Right lobe of liver (tissue), 6 donors: ENCODE measurements at regions not wholly inside any gene's neighbourhood (a gene's known extent, or its start where the extent isn't known, plus 50 kb on each side); places are given as distances from the start of the nearest gene placed in this dataset.

Source experiments
- ATAC-seq, 4 donors: fragments of 200-7000 bp; cut with Tn5 transposase; one replicate each; pipeline ENCODE4 v1.9.1; 2020; ENCODE audit warnings: mild to moderate bottlenecking in 4 of 4, moderate library complexity in 4 of 4
- DNase-seq, 3 donors: peaks; one replicate each; pipeline ENCODE4 v3.0.0-alpha.2; 2020
- H3K27ac ChIP-seq, 3 donors: fragments of 200-600 bp; one replicate each; pipeline ENCODE4 v1.8.0; 2022
- H3K27me3 ChIP-seq, 2 donors: fragments of 200-600 bp; one replicate each; pipeline ENCODE4 v1.8.0; 2022
- H3K36me3 ChIP-seq, 4 donors: fragments of 200-600 bp; sonication (generic) in 1 of 4; one replicate each; pipeline versions ENCODE4 v1.5.1 to v1.8.0; 2017 to 2022; ENCODE audit warnings: control low read depth in 1 of 4
- H3K4me1 ChIP-seq, 4 donors: fragments of 200-600 bp; sonication (generic) in 1 of 4; one replicate each; pipeline versions ENCODE4 v1.5.1 to v1.8.0; 2017 to 2022; ENCODE audit warnings: control low read depth in 1 of 4
- H3K4me3 ChIP-seq, 3 donors: fragments of 200-600 bp; one replicate each; pipeline ENCODE4 v1.8.0; 2022
- H3K9me3 ChIP-seq, 4 donors: fragments of 200-600 bp; sonication (generic) in 1 of 4; one replicate each; pipeline versions ENCODE4 v1.5.1 to v1.8.0; 2017 to 2022; ENCODE audit warnings: control low read depth in 1 of 4
- POLR2A ChIP-seq: fragments of 450-650 bp; IDR thresholded peaks from one replicate; pipeline ENCODE4 v1.6.1; 2017; ENCODE audit warnings: antibody characterized with exemption, mild to moderate bottlenecking
- WGBS: methylation state at CpG from one replicate; pipeline ENCODE4 v1.1.6; 2018; ENCODE audit warnings: low coverage, low lambda C conversion rate; ENCODE audit not compliant: insufficient coverage; ENCODE audit errors: missing lambda C conversion rate; 5-methylcytosine and 5-hydroxymethylcytosine counted together
- intact Hi-C, 2 donors: fragments of 100-400 bp; cut with DNase I; formaldehyde crosslinking; loops; one replicate each; pipeline versions ENCODE4 v1.11.2 to v1.14.1; 2022
- TF ChIP-seq, protein P1 (sequence below), 4 donors: fragments of 200-600 bp in 3 of 4; fragments of 450-650 bp in 1 of 4; IDR thresholded peaks; one replicate each; pipeline versions ENCODE4 v1.5.1 to v1.8.0; 2016 to 2022; ENCODE audit warnings: antibody characterized with exemption in 4 of 4, mild to moderate bottlenecking in 2 of 4
- donor health status: DM: no; HTN: yes; CAD: no.
- donor health status: DM: no; HTN: no; CAD: no.
- donor health status: DM: no; HTN: no; CAD: no.
- donor health status: DM: no; HTN: yes; CAD: no.
- donor health status: DM: no; HTN: yes; CAD: no.

DNA sequence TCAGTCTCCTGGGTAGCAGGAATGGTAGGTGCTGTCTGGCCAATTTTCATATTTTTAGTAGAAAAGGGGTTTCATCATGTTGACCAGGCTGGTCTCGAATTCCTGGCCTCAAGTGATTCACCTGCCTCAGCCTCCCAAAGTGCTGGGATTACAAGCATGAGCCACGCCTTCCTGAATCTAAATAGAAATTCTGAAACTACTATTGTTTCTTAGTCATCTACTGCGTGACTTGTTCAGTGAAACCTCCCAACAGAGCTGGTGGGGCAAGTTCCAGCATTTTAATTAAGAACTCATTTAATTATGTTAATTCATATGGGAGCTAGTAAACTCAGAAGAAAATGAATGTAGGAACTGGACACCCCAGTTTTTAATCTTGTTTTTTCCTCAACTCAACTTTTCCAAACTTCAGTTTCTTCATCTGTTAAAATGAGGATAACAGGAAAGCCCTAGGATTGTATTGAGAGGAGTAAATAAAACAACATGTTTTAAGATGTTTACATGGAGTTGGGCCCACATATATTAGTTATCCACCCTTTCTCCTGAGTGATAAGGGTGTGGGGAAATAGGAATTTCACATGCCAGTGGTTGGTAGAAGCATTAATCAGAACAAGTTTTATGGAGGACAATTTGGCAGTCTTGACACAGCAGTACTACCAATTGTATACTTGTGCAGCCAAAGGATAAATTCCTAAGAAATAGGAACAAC lies 335.8 kb upstream of the E2F7 start:
- H3K36me3 ChIP-seq: no peaks in the 10 kb centered on the region
- TF ChIP-seq, protein P1, sequence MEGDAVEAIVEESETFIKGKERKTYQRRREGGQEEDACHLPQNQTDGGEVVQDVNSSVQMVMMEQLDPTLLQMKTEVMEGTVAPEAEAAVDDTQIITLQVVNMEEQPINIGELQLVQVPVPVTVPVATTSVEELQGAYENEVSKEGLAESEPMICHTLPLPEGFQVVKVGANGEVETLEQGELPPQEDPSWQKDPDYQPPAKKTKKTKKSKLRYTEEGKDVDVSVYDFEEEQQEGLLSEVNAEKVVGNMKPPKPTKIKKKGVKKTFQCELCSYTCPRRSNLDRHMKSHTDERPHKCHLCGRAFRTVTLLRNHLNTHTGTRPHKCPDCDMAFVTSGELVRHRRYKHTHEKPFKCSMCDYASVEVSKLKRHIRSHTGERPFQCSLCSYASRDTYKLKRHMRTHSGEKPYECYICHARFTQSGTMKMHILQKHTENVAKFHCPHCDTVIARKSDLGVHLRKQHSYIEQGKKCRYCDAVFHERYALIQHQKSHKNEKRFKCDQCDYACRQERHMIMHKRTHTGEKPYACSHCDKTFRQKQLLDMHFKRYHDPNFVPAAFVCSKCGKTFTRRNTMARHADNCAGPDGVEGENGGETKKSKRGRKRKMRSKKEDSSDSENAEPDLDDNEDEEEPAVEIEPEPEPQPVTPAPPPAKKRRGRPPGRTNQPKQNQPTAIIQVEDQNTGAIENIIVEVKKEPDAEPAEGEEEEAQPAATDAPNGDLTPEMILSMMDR (IDR thresholded peaks at IDR 0.05): no peak
- no peak for TF ChIP-seq POLR2A
- H3K27ac ChIP-seq: no peak overlapping the region
- ATAC-seq (no peak), DNase-seq (no peak)
- no peaks in the 10 kb centered on the region for H3K4me1 ChIP-seq
- intact Hi-C loops: no loop called here
- no peak overlapping the region for H3K4me3 ChIP-seq
- 52% methylated on average over 2 of the region's 3 CpGs for WGBS
- H3K27me3 ChIP-seq: peaks cover 0 to 4% of the 10 kb centered on the region in 2 donors
- H3K9me3 ChIP-seq: no peaks in the 10 kb centered on the region

DNA sequence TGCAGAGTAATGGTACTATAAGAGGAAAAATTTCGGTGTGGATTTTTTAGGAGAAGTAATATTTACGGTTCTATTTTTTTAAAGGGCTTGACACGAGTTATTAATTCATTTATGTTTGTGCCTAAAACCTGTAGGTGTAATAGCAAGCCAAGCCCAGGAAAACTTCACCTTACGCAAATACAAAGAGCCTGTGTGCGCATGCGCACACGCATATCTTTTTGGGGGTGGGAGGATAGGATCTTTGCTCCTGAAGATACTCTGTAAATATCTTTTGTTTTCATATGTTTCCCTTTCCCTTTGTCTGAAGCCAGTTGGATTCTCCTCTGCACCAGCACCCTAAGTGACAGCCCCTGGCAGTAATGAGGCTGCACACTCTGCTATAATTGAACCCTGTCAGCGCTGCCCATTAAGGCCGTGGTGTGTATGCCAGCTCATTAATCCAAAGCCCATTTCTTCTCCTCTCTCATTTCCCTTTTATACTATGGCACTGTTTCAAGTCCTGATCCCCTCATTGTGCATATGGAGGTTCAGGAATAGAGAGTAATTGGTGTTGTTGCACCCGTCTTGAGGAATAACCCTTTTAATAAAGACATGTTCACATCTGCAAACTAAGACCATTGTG lies 327.2 kb upstream of the E2F7 start:
- intact Hi-C loops: no loop called here
- 79% methylated on average over 10 of the region's 10 CpGs for WGBS
- no peaks in the 10 kb centered on the region for H3K9me3 ChIP-seq

DNA sequence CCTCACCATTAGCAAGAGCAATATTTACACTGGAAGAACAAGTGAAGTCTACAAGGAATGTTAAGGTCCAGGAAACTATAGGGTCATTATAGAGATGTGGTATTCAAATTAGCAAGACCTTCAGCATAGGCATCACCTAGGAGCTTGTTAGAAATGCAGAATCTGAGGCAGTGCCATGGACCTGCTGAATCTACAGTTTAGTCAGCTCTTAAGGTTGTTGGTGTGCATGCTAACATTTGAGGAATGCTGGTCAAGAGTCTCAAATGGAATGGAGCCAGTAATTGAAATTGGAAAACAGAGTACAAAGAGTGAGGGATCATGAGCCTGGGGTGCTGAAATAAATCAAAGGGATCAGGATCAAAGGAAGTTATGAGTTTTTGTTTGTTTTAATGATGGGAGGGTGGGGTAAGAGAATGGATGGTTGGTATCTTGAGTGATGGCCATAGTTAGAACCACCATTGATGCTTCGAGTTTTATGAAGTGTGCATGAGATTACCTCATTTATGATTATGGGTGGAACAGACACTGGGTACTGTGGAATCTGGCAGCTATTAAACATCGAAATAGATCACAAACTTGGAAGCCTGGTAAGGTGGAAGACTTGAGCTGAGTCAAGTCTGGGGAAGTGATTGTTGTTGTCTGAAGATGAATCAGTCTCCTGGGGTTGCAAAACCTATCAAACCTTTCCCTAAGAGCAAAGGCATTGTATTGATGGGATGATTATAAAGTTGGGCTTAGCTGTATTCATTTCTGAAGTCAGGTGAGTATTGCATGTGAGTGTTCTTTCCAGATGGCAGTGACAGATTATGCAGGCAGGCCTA lies 323.3 kb upstream of the E2F7 start:
- intact Hi-C loops: no loop called here
- no peaks in the 10 kb centered on the region for H3K4me1 ChIP-seq
- TF ChIP-seq POLR2A: no peak
- TF ChIP-seq, protein P1 (IDR thresholded peaks at IDR 0.05): no peak
- H3K27ac ChIP-seq: no peak overlapping the region
- H3K4me3 ChIP-seq: no peak overlapping the region
- ATAC-seq (no peak), DNase-seq (no peak)
- H3K27me3 ChIP-seq: no peaks in the 10 kb centered on the region
- H3K36me3 ChIP-seq: no peaks in the 10 kb centered on the region
- no peaks in the 10 kb centered on the region for H3K9me3 ChIP-seq
- WGBS: 57% methylated on average over 2 of the region's 2 CpGs

More for the DNA sequence above, 327.2 kb upstream of the E2F7 start:
- TF ChIP-seq, protein P1 (IDR thresholded peaks at IDR 0.05): no peak
- no peak for TF ChIP-seq POLR2A
- no peak overlapping the region for H3K27ac ChIP-seq
- no peak for DNase-seq
- H3K4me1 ChIP-seq: no peaks in the 10 kb centered on the region
- H3K27me3 ChIP-seq: no peaks in the 10 kb centered on the region
- H3K36me3 ChIP-seq: no peaks in the 10 kb centered on the region
- no peak overlapping the region for H3K4me3 ChIP-seq
- ATAC-seq: no peak

DNA sequence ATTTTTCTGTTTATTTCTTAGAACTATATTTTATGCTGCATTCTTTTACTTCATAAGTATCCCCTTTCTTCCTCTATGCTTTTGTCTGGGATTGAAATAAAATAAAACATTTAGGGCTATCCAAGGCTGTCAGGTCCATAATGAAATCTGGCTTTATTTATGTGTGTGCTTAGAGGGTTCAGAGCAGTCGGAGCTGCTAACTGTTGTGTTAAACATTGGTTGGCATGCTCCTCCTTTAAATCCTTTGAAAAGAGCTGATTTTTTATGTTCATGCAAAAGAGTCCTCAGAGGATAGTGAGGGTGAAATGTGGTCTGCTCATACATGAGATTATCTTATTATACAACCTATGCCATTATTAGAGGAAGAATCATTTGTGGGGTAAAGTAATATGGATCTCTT lies 322.3 kb upstream of the E2F7 start:
- WGBS: 69% methylated on average over 1 of the region's 1 CpG
- ATAC-seq (no peak), DNase-seq (no peak)
- Histone ChIP-seq H3K4me3 (no peak overlapping the region), H3K36me3 (no peaks in the 10 kb centered on the region), H3K4me1 (no peaks in the 10 kb centered on the region), H3K27me3 (no peaks in the 10 kb centered on the region), H3K9me3 (no peaks in the 10 kb centered on the region), H3K27ac (no peak overlapping the region)
- TF ChIP-seq, protein P1 (IDR thresholded peaks at IDR 0.05): no peak
- TF ChIP-seq POLR2A: no peak
- intact Hi-C loops: no loop called here
